ENCODE measurements at regions not wholly inside any gene's neighbourhood (a gene's known extent, or its start where the extent isn't known, plus 50 kb on each side); places are given as distances from the start of the nearest gene placed in this dataset.

DNA sequence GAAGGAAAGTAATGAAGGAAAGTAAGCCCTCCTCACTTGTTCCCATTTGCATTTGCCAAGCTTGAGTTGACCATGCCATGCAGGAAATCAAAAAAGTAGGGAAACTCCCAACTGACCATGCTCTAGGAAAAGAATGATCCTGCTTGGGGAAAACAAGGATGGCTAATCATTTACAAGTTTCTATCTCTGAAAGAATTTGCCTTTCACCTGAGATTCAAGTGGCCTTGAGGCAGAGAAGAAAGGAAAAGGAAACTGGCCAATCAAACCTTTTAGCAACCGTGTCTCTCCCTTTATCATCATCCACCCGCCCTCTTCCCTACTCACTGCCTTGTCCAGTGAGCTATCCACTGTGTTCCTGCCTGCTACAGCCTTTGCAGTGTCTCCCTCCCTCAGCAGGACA is 757.2 kb upstream of the SOX9 start:
- TF ChIP-seq CTCF (IDR thresholded peaks at IDR 0.05) (no peak), EZH2 (IDR thresholded peaks at IDR 0.05; ENCODE audit: borderline replicate concordance, insufficient read depth, low read depth, low read length, poor library complexity, severe bottlenecking) (no peak)

Measured in B cell (primary cell).